Endothelial cell of umbilical vein (primary cell): ENCODE measurements at regions not wholly inside any gene's neighbourhood (a gene's known extent, or its start where the extent isn't known, plus 50 kb on each side); places are given as distances from the start of the nearest gene placed in this dataset.

Source experiments
- BruUV-seq: library from RNA; stranded (reverse); fragments of 400-500 nt; replicated peaks from 2 replicates; lab custom pipeline; 2021; lab: Mats Ljungman, UMichigan
- CTCF ChIA-PET: fragments of 300-600, 350-600 bp; sonication (Branson Sonifier 250); formaldehyde crosslinking; loops from one replicate; lab custom pipeline; 2021; ENCODE audit warnings: antibody characterized with exemption, inconsistent platforms; lab: Charles Lee
- POLR2A ChIA-PET: fragments of 300-600, 350-600 bp; sonication (Branson Sonifier 250); formaldehyde crosslinking; loops from one replicate; lab custom pipeline; 2021; ENCODE audit warnings: antibody characterized with exemption, inconsistent platforms; lab: Charles Lee
- DNase-seq: peaks from one replicate; pipeline ENCODE4 v3.0.0-alpha.2; 2011; ENCODE audit warnings: low read depth, low spot score
- FAIRE-seq: peaks from 2 replicates; lab custom pipeline; 2011; peaks lifted over from hg19 to GRCh38; lab: Jason Lieb, UNC
- H2AFZ ChIP-seq: 2 replicates; pipeline ENCODE4 v1.6.0; 2012; ENCODE audit warnings: low read depth, low read length, control low read depth, inconsistent platforms
- H3K27ac ChIP-seq: 2 replicates; pipeline ENCODE4 v1.5.1; 2011; ENCODE audit warnings: low read depth, mild to moderate bottlenecking, control low read depth, low read length, moderate library complexity; ENCODE audit not compliant: insufficient read depth
- H3K27me3 ChIP-seq, 2 experiments: 2 replicates each; pipeline versions ENCODE4 v1.6.0 to v1.6.1; 2011; ENCODE audit warnings: low read length in 2 of 2, mixed read lengths in 1 of 2; ENCODE audit not compliant: control insufficient read depth in 2 of 2, insufficient read depth in 2 of 2
- H3K36me3 ChIP-seq, 2 experiments: 2 replicates in 1 of 2; 3 replicates in 1 of 2; pipeline ENCODE4 v1.5.1; 2011; ENCODE audit warnings: low read length in 2 of 2, mild to moderate bottlenecking in 1 of 2, moderate library complexity in 1 of 2; ENCODE audit not compliant: control insufficient read depth in 2 of 2, insufficient read depth in 2 of 2; ENCODE audit errors: extremely low read depth in 1 of 2
- H3K4me1 ChIP-seq: 3 replicates; pipeline ENCODE4 v1.5.1; 2011; ENCODE audit warnings: mild to moderate bottlenecking, low read length; ENCODE audit not compliant: control insufficient read depth, insufficient read depth; ENCODE audit errors: extremely low read depth
- H3K4me2 ChIP-seq: 2 replicates; pipeline ENCODE4 v1.6.1; 2011; ENCODE audit warnings: low read length, control low read depth, mixed read lengths; ENCODE audit not compliant: insufficient read depth
- H3K4me3 ChIP-seq, 3 experiments: fragments of 200-600 bp in 1 of 3; sonication (generic), shearing (Covaris generic) in 1 of 3; replicated peaks in 1 of 3; 2 replicates each; pipeline ENCODE4 v1.5.1; 2011 to 2016; ENCODE audit warnings: control low read depth in 3 of 3, low read length in 3 of 3, mild to moderate bottlenecking in 2 of 3, inconsistent platforms in 1 of 3, low read depth in 1 of 3, moderate library complexity in 1 of 3; ENCODE audit not compliant: insufficient read depth in 1 of 3
- H3K79me2 ChIP-seq: 2 replicates; pipeline ENCODE4 v1.6.0; 2012; ENCODE audit warnings: low read length, inconsistent platforms; ENCODE audit not compliant: control insufficient read depth, insufficient read depth
- H3K9ac ChIP-seq: replicated peaks from 2 replicates; pipeline ENCODE3; 2011; ENCODE audit warnings: low read length, control low read depth; ENCODE audit not compliant: insufficient read depth; ENCODE audit errors: extremely low read depth
- H3K9me1 ChIP-seq: replicated peaks from 3 replicates; pipeline ENCODE4 v1.6.0; 2011; ENCODE audit warnings: mild to moderate bottlenecking, low read length; ENCODE audit not compliant: control insufficient read depth, insufficient read depth; ENCODE audit errors: extremely low read depth
- H3K9me3 ChIP-seq: replicated peaks from 2 replicates; pipeline ENCODE4 v1.5.1; 2012; ENCODE audit warnings: low read length, inconsistent platforms; ENCODE audit not compliant: control insufficient read depth, insufficient read depth
- H4K20me1 ChIP-seq: replicated peaks from 2 replicates; pipeline ENCODE3; 2011; ENCODE audit warnings: mild to moderate bottlenecking, low read length; ENCODE audit not compliant: control insufficient read depth, insufficient read depth; ENCODE audit errors: extremely low read depth
- CTCF ChIP-seq, 2 donors: IDR thresholded peaks; 1 replicate in 1 of 2; 2 replicates in 1 of 2; pipeline ENCODE4 v1.5.1; 2011; ENCODE audit warnings: low read length in 2 of 2, mild to moderate bottlenecking in 2 of 2, moderate library complexity in 2 of 2, control low read depth in 1 of 2, inconsistent platforms in 1 of 2, low read depth in 1 of 2; ENCODE audit not compliant: insufficient read depth in 1 of 2; ENCODE audit errors: extremely low read depth in 1 of 2
- EZH2 ChIP-seq: IDR thresholded peaks from 2 replicates; pipeline ENCODE4 v1.6.1; 2012; ENCODE audit warnings: borderline replicate concordance, low read depth, mild to moderate bottlenecking, moderate library complexity, low read length, inconsistent platforms; ENCODE audit not compliant: severe bottlenecking
- FOS ChIP-seq: IDR thresholded peaks from 2 replicates; pipeline ENCODE4 v1.6.1; 2011; ENCODE audit warnings: mild to moderate bottlenecking, low read length, moderate library complexity, borderline replicate concordance; ENCODE audit not compliant: insufficient read depth
- GATA2 ChIP-seq: IDR thresholded peaks from 2 replicates; pipeline ENCODE4 v1.7.0; 2011; ENCODE audit warnings: low read depth, mild to moderate bottlenecking, moderate library complexity, mixed read lengths, low read length; ENCODE audit not compliant: insufficient read length, insufficient read depth
- JUN ChIP-seq: IDR thresholded peaks from 2 replicates; pipeline ENCODE4 v1.6.1; 2011; ENCODE audit warnings: borderline replicate concordance, low read depth; ENCODE audit not compliant: insufficient read length, insufficient read depth
- MAX ChIP-seq: IDR thresholded peaks from 2 replicates; pipeline ENCODE4 v1.6.1; 2011; ENCODE audit not compliant: insufficient read depth, insufficient read length
- MYC ChIP-seq: IDR thresholded peaks from one replicate; pipeline ENCODE4 v1.6.1; 2011; ENCODE audit warnings: mild to moderate bottlenecking, low read depth, low read length
- POLR2A ChIP-seq: IDR thresholded peaks from 2 replicates; pipeline ENCODE4 v1.6.1; 2012; ENCODE audit warnings: low read depth, mild to moderate bottlenecking, control low read depth, low read length
- POLR2AphosphoS5 ChIP-seq: IDR thresholded peaks from 2 replicates; pipeline ENCODE4 v1.6.1; 2012; ENCODE audit warnings: low read depth, mild to moderate bottlenecking, control low read depth, low read length, moderate library complexity; ENCODE audit not compliant: insufficient read depth
- dilution Hi-C: fragments of 300-500 bp; cut with MboI; formaldehyde crosslinking; loops from one replicate; pipeline ENCODE4 v1.15.0; 2019; ENCODE audit warnings: low sequenced_read_pairs; ENCODE audit not compliant: extremely low pct_ligation_motif_present
- intact Hi-C: fragments of 100-400 bp; cut with micrococcal nuclease; formaldehyde crosslinking; loops from one replicate; pipeline ENCODE4 v1.10.0; 2022

GRCh38 chr10:65808687-65809333 is 1117.0 kb upstream of the LRRTM3 start:
- H3K9me3 ChIP-seq, result no peaks in the 10 kb centered on the region
- no peak overlapping the region for H3K9ac ChIP-seq
- no peak overlapping the region for H3K27ac ChIP-seq
- no peaks in the 10 kb centered on the region for H3K9me1 ChIP-seq
- no peaks in the 10 kb centered on the region for H3K79me2 ChIP-seq
- no TSS peak for BruUV-seq
- TF ChIP-seq MYC (no peak), CTCF (IDR thresholded peaks at IDR 0.05; ENCODE audit: extremely low read depth in 1 of 2, insufficient read depth in 1 of 2, low read depth in 1 of 2, low read length in 2 of 2) (no peak), GATA2 (no peak), EZH2 (no peak), POLR2AphosphoS5 (no peak), MAX (no peak), JUN (no peak), POLR2A (no peak), FOS (no peak)
- no peak overlapping the region for H3K4me3 ChIP-seq
- dilution Hi-C loops (no loop called here), intact Hi-C loops (no loop called here)
- no peak overlapping the region for H3K4me2 ChIP-seq
- H4K20me1 ChIP-seq, result no peaks in the 10 kb centered on the region
- no peaks in the 10 kb centered on the region for H3K36me3 ChIP-seq
- H3K4me1 ChIP-seq, result no peaks in the 10 kb centered on the region
- FAIRE-seq, result no peak
- no peak for DNase-seq
- ChIA-PET POLR2A (no interaction called here), CTCF (no interaction called here)
- no peak overlapping the region for H2AFZ ChIP-seq
- no peaks in the 10 kb centered on the region for H3K27me3 ChIP-seq
